Midbrain (tissue), 1 donor: ENCODE measurements at regions not wholly inside any gene's neighbourhood (a gene's known extent, or its start where the extent isn't known, plus 50 kb on each side); places are given as distances from the start of the nearest gene placed in this dataset.

Experiments used
- DNase-seq: peaks from one replicate; lab custom pipeline; 2025; lab: John Stamatoyannopoulos, UW

DNA sequence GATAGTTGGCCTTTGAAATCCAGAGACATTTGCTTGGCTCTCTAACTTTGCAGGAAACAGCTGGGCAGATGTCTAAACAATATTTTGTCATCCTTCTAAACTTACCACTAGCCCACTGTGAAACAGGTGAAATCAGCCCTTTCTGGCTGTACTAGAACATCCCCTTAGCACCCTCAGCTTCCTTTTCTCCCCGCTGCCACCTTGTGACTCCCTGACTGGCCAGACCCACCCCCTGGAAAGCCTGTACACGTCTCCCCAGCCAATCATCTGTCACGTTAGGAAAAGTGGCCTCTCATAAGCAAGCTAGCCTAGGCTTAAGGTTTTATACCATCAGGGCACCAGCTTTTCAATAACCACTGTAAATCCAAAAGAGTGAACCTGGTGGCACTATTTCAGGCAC, 88.6 kb upstream of the E2F3 start:
- DNase-seq = no peak

DNA sequence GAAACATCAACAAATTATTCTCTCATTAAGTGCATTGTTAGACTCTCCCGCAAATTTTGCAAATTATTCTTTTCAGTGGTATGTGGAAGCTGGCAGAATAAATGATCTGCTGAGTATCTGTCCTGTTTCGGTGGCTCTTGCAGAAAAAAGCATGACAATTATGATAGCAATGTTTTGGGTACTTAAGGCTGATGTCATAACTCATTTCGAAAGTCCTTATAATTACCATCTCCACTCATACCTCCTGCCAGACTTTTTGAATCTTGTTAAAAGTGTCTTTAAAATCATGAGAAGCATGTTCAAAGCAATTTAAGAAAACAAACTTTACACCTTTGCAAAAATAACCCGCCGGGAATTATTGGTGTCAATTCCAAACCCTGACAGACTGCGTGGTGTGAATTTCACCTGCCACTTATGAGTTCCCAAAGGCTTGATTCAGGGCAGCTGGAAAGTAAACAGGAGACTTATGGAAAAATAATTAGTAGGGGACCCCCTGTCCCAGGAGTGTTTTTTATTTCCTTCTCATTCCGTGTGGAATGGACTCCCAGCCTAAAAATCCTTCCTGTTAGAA, 87.6 kb upstream of the E2F3 start:
- DNase-seq = no peak

DNA sequence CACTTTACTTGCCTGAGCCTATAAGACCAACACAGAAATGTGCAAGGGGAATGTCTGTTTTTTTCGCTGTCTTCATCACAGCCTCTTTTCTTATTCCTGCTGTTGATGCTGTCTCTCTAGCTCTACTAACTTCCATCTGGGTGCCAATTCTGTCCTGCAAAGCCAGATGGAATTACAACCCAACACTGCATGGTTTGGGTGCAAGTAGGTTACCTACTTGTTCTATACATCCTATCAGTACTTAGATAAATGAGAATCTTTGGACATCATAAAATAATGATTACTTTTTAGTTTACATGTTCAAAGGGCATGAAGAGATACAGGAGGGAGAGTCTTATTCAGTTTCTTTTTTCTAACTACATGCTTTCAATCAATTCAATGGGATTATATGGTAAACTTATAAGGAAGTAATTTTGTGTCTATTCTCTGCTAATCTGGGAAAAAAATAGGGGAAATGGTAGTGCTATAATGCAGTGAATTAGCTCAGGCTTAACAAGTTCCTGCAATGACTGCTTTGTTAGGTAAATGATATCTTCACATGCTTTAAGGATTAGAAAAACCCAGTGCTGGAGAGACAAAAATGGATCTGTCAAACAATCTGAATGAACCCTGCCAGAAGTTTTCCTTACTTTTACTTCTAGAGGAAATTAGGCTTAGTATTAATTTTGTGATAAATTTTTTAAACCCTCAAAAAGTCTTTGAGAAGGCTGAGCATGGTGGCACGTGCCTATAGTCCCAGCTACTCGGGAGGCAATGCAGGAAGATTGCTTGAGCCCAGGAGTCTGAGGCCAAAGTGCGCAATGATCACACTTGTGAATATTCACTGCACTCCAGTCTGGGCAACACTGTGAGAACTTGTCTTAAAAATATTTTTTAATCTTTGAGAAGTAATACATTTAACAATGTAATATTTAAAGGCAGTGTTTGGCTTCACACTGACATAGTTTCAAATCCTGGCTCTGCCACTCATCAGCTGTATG, 86.5 kb upstream of the E2F3 start:
- no peak for DNase-seq

DNA sequence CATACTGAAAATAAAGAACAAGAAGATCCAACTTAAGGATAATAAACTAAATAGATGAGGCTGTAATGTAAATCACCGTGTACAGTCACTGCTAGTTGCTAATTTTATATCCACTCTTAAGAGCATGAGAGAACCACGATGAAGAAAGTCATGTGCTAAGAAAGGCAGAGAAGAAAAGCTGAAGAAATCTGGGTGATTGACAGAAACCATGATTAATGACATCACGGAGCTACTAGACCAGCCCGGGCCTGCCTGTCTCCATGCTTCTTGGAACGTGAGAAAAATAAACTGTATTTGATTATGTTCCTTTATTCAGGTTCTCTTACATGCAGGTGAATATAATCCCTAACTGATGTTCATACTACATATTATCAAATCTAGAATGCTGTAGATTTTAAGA, 84.2 kb upstream of the E2F3 start:
- DNase-seq = no peak

DNA sequence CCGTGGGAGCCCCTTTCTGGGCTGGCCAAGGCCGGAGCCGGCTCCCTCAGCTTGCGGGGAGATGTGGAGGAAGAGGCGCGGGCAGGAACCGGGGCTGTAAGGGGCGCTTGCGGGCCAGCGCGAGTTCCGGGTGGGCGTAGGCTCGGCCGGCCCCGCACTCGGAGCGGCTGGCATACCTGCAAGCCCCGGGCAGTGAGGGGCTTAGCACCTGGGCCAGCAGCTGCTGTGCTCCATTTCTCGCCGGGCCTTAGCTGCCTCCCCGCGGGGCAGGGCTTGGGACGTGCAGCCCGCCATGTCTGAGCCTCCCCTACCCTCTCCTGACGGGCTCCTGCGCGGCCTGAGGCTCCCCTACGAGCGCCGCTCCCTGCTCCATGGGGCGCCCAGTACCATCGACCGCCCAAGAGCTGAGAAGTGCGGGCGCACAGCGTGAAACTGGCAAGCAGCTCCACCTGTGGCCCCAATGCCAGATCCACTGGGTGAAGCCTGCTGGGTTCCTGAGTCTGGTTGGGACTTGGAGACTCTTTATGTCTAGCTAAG, 82.8 kb upstream of the E2F3 start:
- DNase-seq = no peak

DNA sequence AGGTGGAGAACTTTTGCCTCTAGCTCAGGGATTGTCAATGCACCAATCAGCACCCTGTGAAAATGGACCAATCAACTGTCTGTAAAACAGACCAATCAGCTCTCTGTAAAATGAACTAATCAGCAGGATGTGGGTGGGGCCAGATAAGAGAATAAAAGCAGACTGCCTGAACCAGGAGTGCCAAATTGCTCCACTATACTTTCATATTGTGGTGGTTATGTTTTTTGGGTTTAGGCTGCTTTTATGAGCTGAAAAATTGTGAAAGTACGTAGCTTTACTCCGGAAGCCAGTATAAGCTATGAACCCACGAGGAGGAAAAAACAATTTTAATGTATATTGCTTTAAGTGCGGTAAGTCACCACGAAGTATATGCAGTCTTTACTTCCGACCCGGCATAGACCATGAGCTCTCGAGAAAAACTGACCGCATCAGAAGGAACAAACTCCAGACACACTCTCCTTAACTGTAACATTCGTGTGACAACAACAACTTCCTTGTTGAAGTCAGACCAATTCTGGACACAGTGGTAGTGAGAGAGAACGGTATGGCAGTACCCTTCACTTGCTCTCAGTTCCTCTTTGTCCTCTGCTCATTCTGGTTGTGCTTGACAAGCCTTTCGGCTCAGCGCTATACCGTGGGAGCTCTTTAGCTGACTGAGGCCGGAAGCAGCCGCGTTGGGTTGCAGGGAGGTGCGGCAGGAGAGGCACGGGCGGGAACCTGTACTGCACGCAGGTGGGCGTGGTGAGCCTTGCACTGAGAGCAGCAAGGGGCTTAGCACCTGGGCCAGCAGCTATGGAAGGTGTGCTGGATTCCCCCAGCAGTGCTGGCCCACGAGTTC, 81.9 kb upstream of the E2F3 start:
- DNase-seq = peak; percentile 8

DNA sequence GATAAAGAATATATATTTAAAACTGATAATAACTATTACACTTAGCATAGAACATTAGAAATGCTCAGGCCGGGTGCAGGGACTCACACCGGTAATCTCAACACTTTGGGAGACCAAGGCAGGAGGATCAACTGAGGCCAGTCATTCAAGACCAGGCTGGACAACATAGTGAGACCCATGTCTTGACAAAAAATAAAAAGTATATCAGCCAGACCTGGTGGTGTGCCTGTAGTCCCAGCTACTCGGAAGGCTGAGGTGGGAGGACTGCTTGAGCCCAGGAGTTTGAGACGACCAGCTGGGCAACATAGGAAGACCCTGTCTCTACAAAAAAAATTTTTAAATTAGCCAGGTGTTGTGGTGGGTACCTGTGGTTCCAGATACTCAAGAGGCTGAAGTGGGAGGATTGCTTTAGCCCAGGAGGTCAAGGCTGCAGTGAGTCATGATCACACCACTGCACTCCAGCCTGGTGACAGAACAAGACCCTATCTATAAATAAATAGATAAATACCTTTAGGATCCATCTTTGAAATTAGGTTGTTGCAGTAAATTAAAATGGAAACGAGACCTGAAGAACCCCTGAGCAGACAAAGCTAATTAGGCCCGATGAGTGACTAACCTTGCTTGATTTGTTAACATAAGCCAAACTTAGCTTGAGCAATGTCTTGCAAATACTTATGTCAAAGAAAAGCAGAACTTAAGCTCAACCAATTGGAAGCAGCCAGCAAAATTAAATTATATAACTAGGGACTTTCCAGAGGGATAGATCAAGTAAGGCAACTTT, 75.8 kb upstream of the E2F3 start:
- no peak for DNase-seq

DNA sequence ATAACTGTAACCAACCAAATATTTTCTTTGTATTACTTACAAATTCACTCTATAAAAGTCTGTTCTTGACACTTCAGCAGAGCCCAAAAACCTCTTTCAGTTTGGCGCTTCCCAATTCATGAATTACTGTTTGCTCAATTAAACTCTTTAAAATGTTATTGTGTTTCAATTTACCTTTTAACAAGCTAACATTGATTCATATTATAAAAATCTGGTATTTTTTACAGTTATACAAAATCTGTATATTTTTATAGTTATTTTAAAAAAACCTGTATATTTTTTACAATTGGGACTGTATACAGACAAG, 75.3 kb upstream of the E2F3 start:
- no peak for DNase-seq

DNA sequence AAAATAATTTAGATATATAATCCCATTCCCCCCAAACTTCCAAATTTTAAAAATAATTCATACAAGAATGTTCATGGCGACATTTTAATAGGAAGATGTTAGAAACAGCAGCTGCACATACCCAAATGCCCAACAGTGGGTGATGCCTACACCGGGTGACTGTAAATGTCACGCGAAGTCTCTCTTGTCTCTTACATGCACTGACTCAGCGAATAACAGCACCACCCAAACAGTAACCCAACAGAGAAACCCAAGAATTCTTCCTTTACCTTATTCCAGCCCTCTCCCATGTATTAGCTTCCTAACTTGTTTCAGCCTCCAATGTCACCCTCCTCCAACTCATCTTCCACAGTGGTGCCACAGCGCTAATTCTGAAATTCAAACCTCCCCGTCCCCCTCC, 74.5 kb upstream of the E2F3 start:
- no peak for DNase-seq

DNA sequence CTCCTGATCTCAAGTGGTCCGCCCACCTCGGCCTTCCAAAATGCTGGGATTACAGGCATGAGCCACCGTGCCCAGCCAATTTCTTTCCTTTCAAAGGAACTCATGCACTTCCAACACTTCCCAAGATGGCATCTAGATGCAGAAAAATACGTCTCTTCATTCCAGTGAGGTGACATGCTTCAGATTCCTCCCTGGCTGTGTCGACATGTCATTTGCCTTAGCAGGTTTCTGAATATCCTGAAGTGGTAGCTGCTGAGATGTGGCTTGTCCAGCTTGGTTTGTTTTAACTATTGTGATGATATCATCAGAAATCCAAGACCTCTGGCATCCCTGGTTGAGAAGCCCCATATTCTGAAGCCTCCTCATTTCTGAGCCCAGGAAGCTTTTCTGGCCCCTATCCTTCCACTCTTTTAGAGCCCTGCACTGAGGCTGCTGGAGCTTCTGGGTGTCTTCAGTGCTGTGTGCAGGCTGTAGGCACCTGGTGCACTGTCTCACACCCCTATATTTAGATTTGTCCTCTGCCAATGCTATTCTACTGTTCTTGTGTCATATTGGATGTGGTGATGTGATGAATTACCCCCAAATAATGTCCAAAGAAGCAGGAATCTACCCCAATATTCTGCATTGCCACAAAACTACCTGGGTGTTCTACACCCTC, 73.3 kb upstream of the E2F3 start:
- DNase-seq = no peak

DNA sequence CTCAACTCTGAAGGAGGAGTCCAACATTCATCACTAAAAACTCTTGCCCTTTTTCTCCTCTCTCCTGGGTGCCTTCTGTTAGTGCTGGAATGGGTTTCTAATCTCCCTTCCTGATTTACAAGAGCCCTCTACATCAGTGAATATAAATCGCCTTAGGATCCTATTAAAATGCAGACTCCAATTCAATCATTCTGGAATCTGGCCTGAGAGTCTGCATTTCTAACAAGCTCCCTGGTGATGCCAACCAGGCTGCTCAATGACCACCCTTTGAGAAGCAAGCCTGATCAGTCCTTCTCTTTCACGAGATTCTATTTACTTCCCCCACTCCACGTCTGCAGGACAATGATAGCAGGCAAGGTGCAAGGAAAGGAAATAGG, 72.8 kb upstream of the E2F3 start:
- DNase-seq = no peak

DNA sequence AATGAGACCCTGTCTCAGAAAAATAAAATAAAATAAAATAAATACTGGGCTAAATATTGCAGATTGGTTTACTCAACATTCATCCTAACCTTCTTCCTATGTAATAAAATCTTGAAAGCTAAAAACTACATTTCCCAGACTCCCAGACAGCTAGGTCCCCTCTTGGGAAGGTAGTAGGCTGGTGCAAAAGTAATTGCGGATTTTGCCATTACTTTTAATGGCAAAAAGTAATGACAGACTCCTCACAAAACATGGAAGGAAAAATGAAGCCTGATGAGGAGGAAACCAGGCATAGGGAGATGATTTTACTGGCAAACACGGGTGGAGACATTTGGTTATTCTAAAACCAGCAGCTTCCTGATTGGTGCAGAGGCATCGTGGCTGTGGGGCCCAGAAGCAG, 70.6 kb upstream of the E2F3 start:
- no peak for DNase-seq

DNA sequence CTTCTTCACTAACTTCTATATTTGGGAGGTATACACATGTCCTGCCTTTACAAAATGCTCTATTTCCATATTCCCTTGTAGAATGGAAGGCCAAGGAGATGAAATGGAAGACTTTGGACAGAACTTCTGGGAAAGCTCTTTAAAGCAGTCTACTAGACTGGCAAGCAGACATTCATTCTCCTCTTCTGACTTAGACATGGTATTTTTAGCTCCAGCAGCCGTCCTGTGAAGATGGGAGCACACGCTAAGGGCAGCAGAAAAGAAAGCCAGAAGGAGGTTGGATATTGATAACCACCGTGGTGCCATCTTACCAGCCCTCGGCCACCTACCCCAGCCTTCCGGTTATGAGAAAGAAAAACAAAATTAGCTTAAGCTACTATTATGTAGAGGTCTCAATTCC, 70.1 kb upstream of the E2F3 start:
- no peak for DNase-seq

DNA sequence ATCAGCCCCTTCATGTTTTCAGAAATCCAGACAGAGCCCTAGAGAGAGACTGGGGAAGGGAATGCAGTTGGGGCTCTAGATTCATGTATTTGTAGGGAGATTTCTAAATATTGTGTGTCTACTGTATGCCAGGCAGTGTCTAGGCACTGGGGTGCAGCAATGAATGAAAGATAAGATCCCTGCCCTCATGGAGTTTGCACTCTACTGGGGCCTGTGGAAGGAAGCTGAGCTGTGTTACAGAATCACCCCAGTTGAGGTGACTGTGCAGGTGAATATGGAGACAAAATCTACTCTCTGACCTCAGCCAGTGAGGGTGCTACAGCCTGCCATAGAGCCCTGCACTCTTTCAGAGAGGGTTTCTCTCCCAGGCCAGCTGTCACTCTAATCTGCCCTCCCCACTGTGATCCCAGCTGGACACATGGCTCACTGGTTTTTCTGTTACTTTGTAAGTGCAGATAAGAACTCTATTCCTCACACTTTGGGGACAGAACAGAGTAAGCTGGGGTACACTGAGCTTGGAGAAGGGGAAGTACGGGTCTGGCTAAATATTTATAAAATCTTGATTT, 69.2 kb upstream of the E2F3 start:
- no peak for DNase-seq

DNA sequence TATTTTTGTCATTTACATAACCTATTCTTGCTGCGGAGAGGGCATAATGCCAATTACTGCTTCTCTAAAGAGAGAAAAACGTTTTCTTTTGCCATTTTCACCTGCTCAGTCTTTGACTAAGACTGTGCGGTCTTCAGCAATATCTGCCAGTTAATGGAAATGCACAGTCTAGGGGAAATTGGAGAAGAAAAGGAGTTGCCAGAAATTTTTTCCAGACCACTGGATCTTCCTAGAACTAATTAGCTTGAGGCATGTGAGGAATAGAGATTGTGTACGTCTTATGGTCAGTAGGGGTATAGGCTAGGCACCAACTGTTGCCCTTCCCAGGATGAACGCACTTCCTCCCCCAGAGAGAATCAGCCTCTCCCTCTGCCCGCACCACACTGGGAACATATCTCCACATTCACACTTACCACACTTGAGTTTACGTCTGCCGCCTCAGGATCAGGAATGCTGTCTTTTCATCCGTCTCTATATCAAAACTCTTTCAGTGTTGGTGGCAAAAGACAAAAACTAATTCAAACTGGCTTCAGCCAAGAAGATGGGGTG, 67.9 kb upstream of the E2F3 start:
- no peak for DNase-seq

DNA sequence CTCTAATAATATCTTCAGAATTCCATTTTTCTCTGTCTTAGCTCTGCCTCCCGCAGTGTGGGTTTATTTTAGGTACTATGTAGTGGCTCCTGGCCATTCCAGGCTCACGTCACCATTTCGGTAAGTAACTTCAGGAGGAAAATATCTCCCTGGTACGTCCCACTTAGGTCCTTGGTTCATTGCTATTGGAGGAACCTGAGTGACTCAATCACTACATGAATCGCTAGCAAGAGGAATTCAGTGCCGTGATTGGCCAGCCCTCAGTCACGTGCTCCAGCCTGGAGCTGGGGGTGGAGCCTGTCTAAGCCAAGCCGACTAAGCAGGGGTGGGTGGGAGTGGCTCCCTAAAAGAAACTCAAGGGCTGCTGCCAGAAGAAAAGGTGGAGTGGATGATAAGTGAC, 67.3 kb upstream of the E2F3 start:
- no peak for DNase-seq

DNA sequence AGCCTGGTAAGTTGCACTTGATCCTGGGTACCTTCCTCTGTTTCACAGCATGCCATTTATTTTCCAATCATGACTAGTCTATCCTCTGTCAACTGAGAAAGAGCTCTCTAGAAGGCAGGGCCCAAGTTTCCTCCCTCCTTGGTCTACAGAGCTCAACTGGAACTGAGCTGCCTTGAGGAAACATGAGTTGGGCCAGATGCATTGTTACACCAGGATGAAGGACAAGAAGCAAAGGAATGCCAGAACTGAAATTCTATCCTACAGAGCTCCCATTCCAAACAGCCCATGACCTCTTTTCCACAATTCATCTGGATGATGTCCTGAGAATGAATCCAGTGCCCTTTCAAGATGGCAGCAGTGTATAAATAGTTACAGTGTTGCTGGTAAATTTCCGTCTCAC, 66.7 kb upstream of the E2F3 start:
- no peak for DNase-seq

DNA sequence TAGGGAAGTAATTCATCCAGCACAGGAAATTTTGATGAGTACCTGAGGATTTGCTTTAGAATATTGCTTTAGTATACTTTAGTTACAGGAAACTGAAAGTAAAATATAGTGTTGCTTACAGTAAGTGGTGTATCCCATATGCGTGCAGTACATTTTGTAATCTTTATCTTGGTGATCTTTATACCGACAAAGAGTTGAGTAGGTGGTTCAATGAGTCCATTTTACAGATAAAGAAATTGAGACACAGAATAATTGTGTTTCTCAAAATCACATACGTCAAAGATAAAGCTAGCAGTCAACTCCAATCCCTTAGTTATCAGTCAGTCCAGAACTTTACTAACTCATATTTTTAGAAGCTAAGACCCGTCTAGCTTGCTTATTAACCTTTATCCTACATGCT, 65.8 kb upstream of the E2F3 start:
- DNase-seq = no peak

DNA sequence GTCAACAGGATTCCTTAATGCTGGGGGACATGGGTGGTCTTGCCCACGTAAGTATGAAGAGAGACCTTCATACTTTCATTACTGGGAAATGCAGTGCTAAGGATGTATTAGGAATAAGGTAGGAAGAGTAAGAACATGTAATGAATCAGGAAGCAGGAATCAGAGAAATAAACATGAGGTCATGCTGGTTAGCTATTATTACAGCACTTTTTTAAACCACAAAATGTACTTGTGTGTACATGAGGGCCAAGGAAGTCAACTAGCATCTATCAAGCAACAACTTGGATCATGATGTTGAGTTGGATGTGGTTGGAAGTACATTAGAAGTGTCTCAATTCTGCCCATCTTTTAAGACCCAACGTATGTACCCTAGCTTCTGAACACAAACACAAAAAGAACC, 63.5 kb upstream of the E2F3 start:
- DNase-seq = no peak

DNA sequence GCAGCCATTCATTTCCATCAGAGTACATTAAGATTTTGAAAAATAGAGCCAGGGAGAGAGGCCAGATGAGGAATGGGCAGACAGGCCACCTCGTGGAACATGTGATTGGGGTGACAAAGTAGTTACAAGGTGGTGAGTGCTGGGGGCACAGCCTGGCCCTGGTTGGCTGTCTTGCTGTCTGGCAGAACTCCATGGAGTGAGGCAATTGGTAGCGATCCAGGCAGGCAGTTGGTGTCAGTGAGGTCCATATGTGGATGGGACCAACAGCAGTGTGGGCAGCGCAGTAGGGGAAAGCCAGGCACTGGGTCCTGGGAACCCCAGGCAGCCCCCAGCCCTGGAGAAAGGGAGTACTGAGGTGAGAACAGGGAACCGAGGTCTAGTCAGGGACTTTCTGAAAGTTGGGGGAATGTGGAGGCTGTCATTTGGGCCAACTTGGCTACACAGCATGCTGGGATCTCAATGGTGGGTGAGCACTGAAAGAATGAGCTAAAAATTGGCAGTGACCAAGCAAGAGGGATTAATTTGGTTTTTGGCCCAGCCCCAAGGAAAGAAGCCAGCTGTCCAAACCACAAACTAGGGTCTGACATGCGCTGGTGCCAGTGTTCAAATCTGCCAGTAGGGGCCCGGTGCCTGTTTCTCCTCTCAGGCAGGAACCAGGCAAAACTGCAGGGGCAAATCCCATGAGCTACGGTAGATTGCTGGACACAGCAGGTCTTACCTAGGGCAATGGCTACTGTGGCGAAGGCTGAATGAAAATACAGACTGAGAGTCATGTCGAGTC, 61.4 kb upstream of the E2F3 start:
- peak; percentile 0 for DNase-seq
